Muscle of arm (tissue), 1 donor: ENCODE measurements at regions not wholly inside any gene's neighbourhood (a gene's known extent, or its start where the extent isn't known, plus 50 kb on each side); places are given as distances from the start of the nearest gene placed in this dataset.
A peak's percentile ranks its signal among the peaks of the same experiment; 100 is the strongest.
"Not testable (repeated sequence)": the region's sequence is repeated elsewhere in the genome, so short reads cannot be mapped to it uniquely, and the experiment has no call there.

Experiments used
- DNase-seq: peaks from one replicate; pipeline ENCODE4 v3.0.0-alpha.2; 2013

- DNase-seq: no peak
Observed at GRCh38 chr22:46026899-46027210, 49.9 kb upstream of the WNT7B start.

DNA sequence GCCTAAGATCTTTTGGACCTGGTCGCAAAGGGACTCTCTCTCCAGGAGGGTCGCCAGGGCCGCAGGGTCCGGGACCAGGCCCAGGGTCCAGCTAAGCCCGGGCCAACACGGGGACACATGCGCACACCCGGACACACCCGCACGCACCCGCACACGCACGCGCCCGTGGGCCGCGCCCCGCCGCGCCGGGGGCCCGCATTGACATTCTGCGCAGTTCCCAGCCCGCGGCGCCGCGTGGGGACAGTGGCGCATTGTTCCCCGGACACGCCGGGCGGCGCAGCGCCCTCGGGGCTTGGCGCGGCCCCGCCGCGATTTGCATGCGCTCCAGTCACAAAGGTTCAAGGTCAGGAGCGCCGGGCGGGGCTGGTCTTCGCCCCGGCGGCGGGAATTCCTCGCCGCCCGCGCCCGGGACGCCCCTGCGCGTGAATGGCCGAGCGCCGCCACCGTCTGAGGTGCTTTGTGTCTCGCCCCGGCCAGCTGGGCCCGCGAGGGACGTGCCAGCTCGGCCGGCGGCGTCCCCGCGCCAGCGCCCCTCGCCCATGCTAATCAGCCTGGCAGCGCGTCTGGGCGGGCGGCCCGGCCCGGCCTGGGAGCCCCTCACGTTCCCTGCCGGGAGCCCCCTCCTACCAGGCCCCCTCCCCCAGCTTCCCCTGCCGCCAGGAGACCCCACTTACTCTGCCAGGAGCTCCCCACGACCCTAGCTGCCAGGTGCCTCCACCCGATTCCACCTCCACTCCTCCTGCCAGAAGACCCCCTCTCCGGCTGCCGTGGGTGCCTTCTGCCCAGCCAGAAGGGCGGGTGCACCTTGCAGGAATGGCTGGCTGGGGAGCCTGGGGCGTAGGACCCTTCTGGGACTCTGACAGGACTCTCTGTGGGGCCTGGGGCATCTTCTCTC, 50.5 kb upstream of the WNT7B start:
- no peak for DNase-seq

GRCh38 chr22:46028106-46028991, 51.4 kb upstream of the WNT7B start:
- DNase-seq: no peak

DNA sequence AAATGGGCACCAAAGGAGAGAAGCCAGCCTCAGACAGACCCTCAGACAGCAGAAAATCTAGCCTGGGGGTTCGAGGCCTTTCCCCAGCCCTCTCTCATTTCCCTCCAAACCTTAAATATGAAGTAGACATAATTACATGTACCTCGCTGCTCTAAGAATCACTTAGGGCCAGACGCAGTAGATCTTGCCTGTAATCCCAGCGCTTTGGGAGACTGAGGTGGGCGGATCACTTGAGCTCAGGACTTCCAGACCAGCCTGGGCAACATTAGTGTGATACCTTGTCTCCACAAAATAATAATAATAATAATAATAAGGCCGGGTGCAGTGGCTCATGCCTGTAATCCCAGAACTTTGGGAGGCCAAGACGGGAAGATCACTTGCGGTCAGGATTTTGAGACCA, 52.1 kb upstream of the WNT7B start:
- no peak for DNase-seq

DNA sequence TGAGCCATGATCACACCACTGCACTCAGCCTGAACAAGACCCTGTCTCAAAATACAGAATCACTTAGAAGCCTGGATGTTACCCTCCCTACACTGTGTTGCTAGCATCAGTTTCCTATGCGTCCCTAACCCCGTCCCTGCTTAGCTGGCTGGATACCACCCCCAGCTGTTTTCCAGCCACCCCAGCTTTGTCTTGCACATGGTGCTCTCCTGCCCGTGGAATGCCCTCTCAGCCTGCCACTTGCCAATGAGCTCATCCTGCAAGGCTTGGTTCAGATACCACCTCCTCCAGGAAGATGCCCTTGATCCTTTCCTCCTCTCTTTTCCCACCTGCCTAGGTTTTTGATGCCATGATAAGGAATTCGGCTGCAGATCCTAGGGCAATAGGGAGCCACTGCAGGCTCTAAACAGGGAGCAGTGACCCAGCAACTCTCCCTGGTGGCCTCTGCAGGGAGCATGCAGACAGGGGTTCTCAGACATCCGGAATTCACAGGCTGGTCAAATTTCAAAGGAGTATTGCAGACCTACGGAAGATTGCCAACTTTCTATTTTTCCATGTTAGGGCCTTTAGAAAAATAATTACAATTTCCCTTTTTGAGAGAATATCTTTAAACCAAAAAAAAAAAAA, 52.7 kb upstream of the WNT7B start:
- no peak for DNase-seq

DNA sequence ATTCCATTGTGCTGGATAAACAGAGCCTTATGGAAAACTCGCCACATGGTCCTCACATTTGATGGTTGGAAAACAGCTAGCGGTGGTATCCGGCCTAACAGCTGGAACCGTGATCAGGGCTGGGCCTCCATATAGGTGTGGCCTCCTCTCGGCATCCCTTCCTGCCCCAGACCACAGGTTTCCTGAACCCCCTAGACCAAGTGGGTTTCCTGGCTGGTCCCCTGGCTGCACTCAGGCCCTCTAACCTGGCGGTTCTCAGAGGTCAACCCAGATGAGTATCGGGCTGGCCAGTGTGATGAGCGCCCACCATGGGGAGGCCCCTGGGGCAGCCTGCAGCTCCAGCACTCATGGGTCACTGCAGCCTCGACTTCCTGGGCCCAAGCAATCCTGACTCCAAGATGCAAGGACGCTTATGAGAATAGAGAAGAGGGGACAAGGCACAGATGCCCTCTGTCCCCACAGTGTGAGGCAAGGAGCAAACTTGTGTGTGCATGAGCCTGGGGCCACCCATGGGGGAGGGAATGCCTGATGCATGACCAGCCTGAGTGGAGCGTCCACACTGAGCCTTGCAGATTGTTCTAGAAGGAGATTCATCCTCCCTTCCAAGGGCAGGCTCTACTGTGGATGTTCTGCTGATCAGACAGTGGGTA, 53.4 kb upstream of the WNT7B start:
- no peak for DNase-seq

GRCh38 chr22:46031066-46031465, 54.1 kb upstream of the WNT7B start:
- no peak for DNase-seq

GRCh38 chr22:46031557-46031956, 54.6 kb upstream of the WNT7B start:
- no peak for DNase-seq

DNA sequence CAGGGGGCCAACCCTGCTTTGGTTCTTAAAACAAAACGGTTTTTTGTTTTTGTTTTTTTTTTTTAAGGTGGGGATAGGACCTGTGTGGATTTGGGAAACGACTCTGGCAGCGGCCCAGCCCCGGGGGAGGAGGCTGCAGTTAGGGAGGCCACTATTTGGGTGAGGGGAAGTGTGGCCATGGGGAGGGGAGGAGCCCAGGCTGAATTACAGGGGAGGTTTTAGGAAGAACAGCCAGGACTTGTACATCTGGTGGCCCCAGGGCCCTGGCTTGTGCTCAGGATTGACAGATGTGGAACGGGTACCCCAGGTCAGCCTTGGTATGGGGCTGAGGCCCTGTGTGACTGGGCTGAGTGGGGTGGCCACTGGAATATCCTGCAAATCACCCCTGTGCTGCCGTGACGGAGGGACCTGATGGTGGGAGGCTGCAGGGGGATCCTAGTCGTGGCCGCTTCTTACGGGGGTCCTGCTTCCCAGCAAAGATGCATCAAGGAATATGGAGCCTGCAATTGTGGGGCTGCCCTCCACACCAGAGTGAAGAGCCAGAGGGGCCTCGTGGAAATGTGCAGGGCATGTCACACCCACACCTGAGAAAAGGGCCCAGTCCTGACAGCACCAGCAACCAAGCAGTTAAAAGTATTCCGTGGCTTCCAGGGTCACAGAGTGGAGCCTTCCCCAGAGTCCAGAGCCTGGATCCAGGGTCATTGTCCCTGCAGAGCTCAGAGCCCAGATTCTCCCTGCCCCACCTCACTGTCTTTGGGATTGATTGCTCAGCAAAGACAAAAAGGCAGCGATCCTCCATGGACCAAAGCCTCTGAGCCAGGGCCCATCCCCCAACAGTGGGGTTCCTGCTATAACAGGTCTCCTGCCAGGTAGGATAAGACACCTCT, 55.2 kb upstream of the WNT7B start:
- no peak for DNase-seq

GRCh38 chr22:46033256-46034200, 56.6 kb upstream of the WNT7B start:
- no peak for DNase-seq

DNA sequence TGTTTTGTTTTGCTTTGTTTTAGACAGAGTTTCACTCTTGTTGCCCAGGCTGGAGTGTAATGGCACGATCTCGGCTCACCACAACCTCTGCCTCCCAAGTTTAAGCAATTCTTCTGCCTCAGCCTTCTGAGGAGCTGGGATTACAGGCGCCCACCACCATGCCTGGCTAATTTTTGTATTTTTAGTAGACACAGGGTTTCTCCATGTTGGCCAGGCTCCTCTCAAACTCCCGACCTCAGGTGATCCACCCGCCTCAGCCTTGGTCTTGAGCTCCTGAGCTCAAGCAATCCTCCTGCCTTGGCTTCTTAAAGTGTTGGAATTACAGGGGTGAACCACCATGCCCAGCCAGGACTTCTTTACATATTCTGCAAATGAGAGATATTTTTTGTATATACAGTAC, 57.5 kb upstream of the WNT7B start:
- DNase-seq: not testable (repeated sequence)

GRCh38 chr22:46035380-46035741, 58.4 kb upstream of the WNT7B start:
- DNase-seq: no peak

DNA sequence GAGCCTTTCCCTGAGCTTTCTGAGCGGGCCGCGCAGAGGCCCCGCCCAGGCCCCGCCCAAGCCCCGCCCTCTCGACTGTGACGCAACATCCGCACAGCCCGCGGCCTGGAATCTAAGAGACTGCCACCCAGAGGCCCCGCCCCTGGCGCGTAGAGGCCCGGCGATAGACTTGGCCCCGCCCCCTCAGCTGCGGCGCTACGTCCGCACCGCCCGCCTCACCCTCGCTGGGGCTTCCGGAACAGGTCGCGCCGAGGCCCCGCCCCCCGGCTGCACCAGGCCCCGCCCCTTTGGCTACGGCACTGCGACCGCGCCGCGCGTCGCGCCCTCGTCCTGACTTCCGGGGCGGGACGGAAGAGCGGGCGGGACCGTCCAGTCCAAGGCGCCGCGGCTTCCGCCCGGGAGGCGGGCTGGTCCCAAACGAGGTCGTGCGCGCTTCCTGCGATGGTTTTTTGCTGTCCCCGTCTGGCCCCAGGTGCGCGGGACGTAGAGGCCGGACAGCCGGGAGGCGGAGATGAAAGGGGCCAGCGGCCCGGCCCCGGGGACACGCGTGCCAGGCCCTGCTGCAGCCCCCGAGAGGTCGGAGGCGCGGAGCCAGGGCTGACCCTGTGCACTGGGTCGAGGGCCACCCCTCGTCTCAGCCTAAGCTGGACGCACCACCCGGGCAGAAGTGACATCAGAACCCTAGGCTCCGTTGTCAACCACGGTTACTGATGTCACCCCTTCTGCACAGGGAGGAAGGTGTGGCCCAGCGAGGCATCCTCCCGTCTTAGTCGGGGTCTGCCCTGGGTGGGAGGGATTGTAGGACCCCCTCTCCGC, 59.0 kb upstream of the WNT7B start:
- peak; percentile 100 for DNase-seq

- DNase-seq: no peak
Observed at GRCh38 chr22:46036558-46037408, 59.8 kb upstream of the WNT7B start.

DNA sequence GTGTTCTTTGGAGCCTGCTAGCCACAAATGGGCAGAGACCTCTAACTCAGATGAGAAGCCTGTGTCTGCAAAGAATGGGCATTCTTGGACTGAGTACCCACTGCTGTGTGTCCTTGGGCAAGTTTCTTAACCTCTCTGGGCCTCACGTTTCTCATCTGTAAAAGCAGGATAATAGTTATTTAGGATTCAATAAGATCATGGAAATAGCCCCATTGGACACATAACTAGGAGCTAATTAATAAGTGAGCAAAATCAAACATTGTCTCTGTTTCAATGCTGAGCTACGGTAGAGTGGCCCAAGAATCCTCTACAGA, 61.2 kb upstream of the WNT7B start:
- DNase-seq: no peak

DNA sequence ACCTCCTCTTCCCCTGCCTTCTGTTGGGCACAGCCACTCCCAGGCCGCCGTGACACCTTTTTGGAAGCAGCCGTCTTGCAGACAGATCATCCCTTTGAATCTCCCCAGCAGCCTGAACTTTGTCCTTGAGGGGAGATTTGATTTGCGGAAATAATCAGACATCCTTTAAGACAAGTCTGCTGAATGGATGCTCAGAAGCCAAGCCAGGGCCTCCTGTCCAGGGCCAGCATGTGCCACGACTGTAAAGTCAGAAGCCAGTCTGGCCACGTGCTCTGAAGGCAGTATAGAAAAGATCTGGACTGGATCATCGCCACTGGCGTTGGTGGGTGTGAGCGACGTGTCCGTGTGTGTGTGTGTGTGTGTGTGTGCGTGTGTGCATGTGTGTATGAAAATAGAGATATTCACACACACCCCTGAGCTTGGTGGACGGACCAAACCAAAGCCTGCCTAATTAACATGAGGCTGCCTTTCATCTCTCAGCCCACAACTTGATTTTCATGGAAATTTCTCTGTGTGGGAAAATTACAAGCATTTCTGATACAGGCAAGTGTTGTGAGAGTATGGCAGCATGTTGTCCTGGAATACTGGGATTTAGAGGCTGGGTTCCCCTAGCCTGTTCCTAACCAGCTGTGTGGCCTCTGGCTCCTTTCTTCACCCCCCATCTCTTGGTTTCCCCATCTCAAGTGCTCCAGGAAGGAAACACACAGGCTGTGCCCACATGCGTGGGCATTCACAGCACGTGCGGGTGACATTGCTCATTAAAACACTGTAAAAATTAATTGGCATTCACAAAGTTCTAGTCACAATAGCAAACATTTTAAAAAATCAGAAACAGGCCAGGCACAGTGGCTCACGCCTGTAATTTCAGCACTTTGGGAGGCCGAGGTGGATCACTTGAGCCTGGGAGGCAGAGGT, 61.8 kb upstream of the WNT7B start:
- no peak for DNase-seq

- DNase-seq: no peak
Observed at GRCh38 chr22:46039535-46039934, 62.6 kb upstream of the WNT7B start.
